Mucosa of descending colon (tissue), 3 donors: ENCODE measurements at regions not wholly inside any gene's neighbourhood (a gene's known extent, or its start where the extent isn't known, plus 50 kb on each side); places are given as distances from the start of the nearest gene placed in this dataset.
A peak's percentile ranks its signal among the peaks of the same experiment; 100 is the strongest.

ENCODE experiments used
- ATAC-seq: fragments of 200-7000 bp; cut with Tn5 transposase; one replicate; pipeline ENCODE4 v1.9.1; 2020; ENCODE audit warnings: mild to moderate bottlenecking, moderate library complexity
- DNase-seq, 3 donors: peaks; one replicate each; pipeline ENCODE4 v3.0.0-alpha.2; 2020
- H3K36me3 ChIP-seq: fragments of 200-600 bp; one replicate; pipeline ENCODE4 v1.8.0; 2021; ENCODE audit warnings: low read depth, mild to moderate bottlenecking
- H3K4me1 ChIP-seq: fragments of 200-600 bp; one replicate; pipeline ENCODE4 v1.8.0; 2021; ENCODE audit warnings: low read depth, mild to moderate bottlenecking
- H3K4me3 ChIP-seq: fragments of 200-600 bp; one replicate; pipeline ENCODE4 v1.8.0; 2021; ENCODE audit warnings: mild to moderate bottlenecking
- H3K9me3 ChIP-seq: fragments of 200-600 bp; one replicate; pipeline ENCODE4 v1.8.0; 2021; ENCODE audit warnings: mild to moderate bottlenecking
- intact Hi-C, 2 donors: fragments of 100-400 bp; cut with DNase I in 1 of 2; cut with micrococcal nuclease in 1 of 2; formaldehyde crosslinking; loops; one replicate each; pipeline versions ENCODE4 v1.11.0 to v1.11.1; 2022; cut with DNase I, micrococcal nuclease
- TF ChIP-seq, protein P1 (sequence below): fragments of 200-600 bp; IDR thresholded peaks from one replicate; pipeline ENCODE4 v1.8.0; 2022; ENCODE audit warnings: antibody characterized with exemption, mild to moderate bottlenecking
- donor health status: DM: no; HTN: no; CAD: no; lungs with moderate emphysema.
- donor health status: DM: no; HTN: no; CAD: no.
- donor health status: DM: no; HTN: yes; CAD: no.

DNA sequence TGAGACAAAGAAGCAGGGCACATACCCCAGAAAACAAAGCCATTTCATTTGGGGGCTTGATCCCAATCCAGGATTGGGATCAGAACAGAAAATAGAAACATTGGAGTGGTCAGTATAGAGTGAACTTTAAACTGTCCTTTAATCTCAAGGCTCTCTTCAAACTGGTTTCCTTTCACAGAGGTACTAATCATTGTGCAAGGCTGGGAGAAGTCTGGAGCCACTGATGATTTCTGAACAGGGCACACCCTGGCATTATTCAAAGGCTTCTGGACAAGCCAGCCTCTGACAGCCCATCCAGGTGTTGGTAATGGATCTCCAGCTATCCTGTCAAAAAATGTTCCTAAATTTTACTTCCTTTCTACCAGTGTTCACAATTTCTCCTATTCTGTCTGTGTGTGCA is 244.5 kb downstream of the DDX3Y start:
- no peaks in the 10 kb centered on the region for H3K4me1 ChIP-seq
- DNase-seq: no peak
- no peaks in the 10 kb centered on the region for H3K36me3 ChIP-seq
- ATAC-seq: no peak
- intact Hi-C loops: no loop called here
- no peak overlapping the region for H3K4me3 ChIP-seq
- H3K9me3 ChIP-seq: no peaks in the 10 kb centered on the region
- TF ChIP-seq, protein P1, sequence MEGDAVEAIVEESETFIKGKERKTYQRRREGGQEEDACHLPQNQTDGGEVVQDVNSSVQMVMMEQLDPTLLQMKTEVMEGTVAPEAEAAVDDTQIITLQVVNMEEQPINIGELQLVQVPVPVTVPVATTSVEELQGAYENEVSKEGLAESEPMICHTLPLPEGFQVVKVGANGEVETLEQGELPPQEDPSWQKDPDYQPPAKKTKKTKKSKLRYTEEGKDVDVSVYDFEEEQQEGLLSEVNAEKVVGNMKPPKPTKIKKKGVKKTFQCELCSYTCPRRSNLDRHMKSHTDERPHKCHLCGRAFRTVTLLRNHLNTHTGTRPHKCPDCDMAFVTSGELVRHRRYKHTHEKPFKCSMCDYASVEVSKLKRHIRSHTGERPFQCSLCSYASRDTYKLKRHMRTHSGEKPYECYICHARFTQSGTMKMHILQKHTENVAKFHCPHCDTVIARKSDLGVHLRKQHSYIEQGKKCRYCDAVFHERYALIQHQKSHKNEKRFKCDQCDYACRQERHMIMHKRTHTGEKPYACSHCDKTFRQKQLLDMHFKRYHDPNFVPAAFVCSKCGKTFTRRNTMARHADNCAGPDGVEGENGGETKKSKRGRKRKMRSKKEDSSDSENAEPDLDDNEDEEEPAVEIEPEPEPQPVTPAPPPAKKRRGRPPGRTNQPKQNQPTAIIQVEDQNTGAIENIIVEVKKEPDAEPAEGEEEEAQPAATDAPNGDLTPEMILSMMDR: no peak

DNA sequence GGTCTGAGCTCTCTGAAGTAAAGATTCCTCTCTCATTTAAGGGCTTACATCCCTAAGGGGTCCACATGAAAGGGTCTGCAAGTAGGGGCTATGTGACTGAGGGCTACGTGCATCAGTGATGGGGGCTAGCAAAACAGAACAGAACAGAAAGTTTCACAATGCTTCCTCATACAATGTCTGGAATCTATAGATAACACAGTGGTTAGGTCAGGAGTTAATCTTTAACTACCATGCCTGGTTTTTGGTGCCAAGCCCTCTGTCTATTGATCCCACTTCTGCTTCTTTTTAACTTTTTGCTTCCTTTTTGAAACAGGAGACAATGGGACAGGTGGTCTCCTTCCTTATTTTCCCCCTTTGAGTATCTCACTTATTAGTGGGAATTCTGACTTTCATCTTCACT is 263.0 kb downstream of the DDX3Y start:
- TF ChIP-seq, protein P1: no peak

GRCh38 chrY:13168257-13168656 is 263.6 kb downstream of the DDX3Y start:
- no peak overlapping the region for H3K4me3 ChIP-seq
- intact Hi-C loops: no loop called here
- TF ChIP-seq, protein P1: no peak
- DNase-seq (peak in 1 of 3 donors; percentile 13), ATAC-seq (no peak)
- H3K4me1 ChIP-seq: no peaks in the 10 kb centered on the region
- H3K36me3 ChIP-seq: no peaks in the 10 kb centered on the region
- H3K9me3 ChIP-seq: peaks cover 4% of the 10 kb centered on the region

More for the DNA sequence above, 263.0 kb downstream of the DDX3Y start:
- Histone ChIP-seq H3K4me3 (no peak overlapping the region), H3K36me3 (no peaks in the 10 kb centered on the region), H3K4me1 (no peaks in the 10 kb centered on the region), H3K9me3 (peaks cover 7% of the 10 kb centered on the region)
- ATAC-seq (no peak), DNase-seq (no peak)
- intact Hi-C loops: no loop called here
